CD4-positive, alpha-beta T cell treated with Interleukin-17A for 4 hours (primary cell): ENCODE measurements at regions not wholly inside any gene's neighbourhood (a gene's known extent, or its start where the extent isn't known, plus 50 kb on each side); places are given as distances from the start of the nearest gene placed in this dataset.

Experiments used
- DNase-seq: peaks from one replicate; pipeline ENCODE4 v3.0.0-alpha.2; 2020; ENCODE audit warnings: mixed read lengths

- no peak for DNase-seq
Observed at GRCh38 chr11:28571371-28571770, 463.2 kb downstream of the METTL15 start.

GRCh38 chr11:28569106-28569505, 460.9 kb downstream of the METTL15 start:
- DNase-seq, result no peak

- no peak for DNase-seq
Observed at GRCh38 chr11:28566339-28567089, 458.3 kb downstream of the METTL15 start.

- DNase-seq, result no peak
Observed at GRCh38 chr11:28559492-28559891, 451.3 kb downstream of the METTL15 start.

- no peak for DNase-seq
Observed at GRCh38 chr11:28547321-28547741, 439.1 kb downstream of the METTL15 start.

GRCh38 chr11:28545536-28545935, 437.3 kb downstream of the METTL15 start:
- no peak for DNase-seq

GRCh38 chr11:28542561-28542960, 434.4 kb downstream of the METTL15 start:
- DNase-seq, result no peak

- no peak for DNase-seq
Observed at GRCh38 chr11:28539239-28540030, 431.2 kb downstream of the METTL15 start.

- DNase-seq, result no peak
Observed at GRCh38 chr11:28537822-28538221, 429.6 kb downstream of the METTL15 start.

GRCh38 chr11:28536504-28537267, 428.5 kb downstream of the METTL15 start:
- no peak for DNase-seq

- no peak for DNase-seq
Observed at GRCh38 chr11:28535677-28536076, 427.5 kb downstream of the METTL15 start.

GRCh38 chr11:28529540-28530410, 421.6 kb downstream of the METTL15 start:
- no peak for DNase-seq

GRCh38 chr11:28529046-28529445, 420.9 kb downstream of the METTL15 start:
- DNase-seq, result no peak

- no peak for DNase-seq
Observed at GRCh38 chr11:28528217-28528616, 420.0 kb downstream of the METTL15 start.

- no peak for DNase-seq
Observed at GRCh38 chr11:28526406-28526751, 418.2 kb downstream of the METTL15 start.

GRCh38 chr11:28525636-28526405, 417.6 kb downstream of the METTL15 start:
- no peak for DNase-seq

GRCh38 chr11:28524098-28524497, 415.9 kb downstream of the METTL15 start:
- no peak for DNase-seq

- no peak for DNase-seq
Observed at GRCh38 chr11:28521075-28521474, 412.9 kb downstream of the METTL15 start.

- no peak for DNase-seq
Observed at GRCh38 chr11:28520291-28520690, 412.1 kb downstream of the METTL15 start.

- no peak for DNase-seq
Observed at GRCh38 chr11:28518825-28519224, 410.6 kb downstream of the METTL15 start.

- DNase-seq, result no peak
Observed at GRCh38 chr11:28517621-28518020, 409.4 kb downstream of the METTL15 start.

GRCh38 chr11:28514391-28514790, 406.2 kb downstream of the METTL15 start:
- DNase-seq, result no peak
